ENCODE measurements at regions not wholly inside any gene's neighbourhood (a gene's known extent, or its start where the extent isn't known, plus 50 kb on each side); places are given as distances from the start of the nearest gene placed in this dataset.

- TF ChIP-seq, protein P1, sequence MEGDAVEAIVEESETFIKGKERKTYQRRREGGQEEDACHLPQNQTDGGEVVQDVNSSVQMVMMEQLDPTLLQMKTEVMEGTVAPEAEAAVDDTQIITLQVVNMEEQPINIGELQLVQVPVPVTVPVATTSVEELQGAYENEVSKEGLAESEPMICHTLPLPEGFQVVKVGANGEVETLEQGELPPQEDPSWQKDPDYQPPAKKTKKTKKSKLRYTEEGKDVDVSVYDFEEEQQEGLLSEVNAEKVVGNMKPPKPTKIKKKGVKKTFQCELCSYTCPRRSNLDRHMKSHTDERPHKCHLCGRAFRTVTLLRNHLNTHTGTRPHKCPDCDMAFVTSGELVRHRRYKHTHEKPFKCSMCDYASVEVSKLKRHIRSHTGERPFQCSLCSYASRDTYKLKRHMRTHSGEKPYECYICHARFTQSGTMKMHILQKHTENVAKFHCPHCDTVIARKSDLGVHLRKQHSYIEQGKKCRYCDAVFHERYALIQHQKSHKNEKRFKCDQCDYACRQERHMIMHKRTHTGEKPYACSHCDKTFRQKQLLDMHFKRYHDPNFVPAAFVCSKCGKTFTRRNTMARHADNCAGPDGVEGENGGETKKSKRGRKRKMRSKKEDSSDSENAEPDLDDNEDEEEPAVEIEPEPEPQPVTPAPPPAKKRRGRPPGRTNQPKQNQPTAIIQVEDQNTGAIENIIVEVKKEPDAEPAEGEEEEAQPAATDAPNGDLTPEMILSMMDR (IDR thresholded peaks at IDR 0.05), result no peak
- TF ChIP-seq REST (IDR thresholded peaks at IDR 0.05; ENCODE audit: insufficient read depth in 1 of 2, low read depth in 2 of 2, low read length in 1 of 2), result no peak
Observed at GRCh38 chr6:123687864-123688263, 51.1 kb upstream of the TRDN start.
